RKO (cell line): ENCODE measurements at regions not wholly inside any gene's neighbourhood (a gene's known extent, or its start where the extent isn't known, plus 50 kb on each side); places are given as distances from the start of the nearest gene placed in this dataset.

ENCODE experiments used
- DNase-seq: peaks from one replicate; pipeline ENCODE4 v3.0.0-alpha.2; 2016; ENCODE audit warnings: low spot score

DNA sequence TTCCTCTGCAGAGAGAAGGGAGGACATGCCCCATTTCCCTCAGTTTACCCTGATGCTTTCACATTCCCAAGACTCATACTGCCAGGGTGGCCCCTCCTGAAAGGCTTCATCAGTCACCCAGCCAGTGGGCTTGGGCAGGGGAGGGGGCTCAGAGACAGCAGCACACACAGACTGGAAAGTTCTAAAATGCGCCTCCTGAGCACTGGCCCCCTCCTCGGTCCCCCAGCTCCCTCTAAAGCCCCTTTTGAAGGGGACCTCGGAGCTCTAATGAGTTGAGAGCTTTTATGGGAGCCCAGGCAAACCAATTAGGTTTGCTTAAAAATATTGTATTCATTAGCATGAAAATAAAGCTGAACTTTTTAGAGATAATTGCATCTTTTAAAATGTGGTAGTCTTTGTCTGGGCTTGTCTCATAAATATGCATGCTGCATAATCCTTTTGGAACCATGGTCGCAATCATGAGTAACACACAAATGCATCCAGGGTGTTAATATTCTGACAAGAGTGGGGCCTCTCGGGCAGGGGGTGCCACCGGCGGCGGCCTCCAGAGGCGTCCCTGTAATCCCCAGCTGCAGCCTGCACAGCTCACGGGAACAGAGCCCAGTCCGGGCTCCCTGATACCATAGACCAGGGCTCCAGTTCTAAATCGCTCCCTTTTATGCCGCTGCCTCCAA is 78.5 kb downstream of the RPLP1 start:
- no peak for DNase-seq

DNA sequence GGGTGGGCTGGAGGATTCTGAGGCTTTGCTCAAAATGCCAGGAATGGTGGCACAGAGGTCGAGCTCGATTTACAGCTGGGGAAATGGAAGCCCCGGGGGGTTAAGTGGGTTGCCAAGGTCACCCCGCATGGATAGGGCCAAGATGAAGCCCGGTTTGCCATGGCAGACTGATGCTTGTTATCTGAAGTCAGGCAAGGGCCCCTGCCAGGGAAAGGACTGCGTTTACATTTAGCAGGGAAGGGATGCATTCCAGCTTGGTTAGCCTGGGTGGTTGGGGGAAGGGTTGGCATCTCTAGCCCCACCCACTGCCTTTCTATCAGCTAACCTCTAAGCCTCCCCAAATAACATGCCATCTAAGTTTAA is 79.0 kb downstream of the RPLP1 start:
- no peak for DNase-seq

DNA sequence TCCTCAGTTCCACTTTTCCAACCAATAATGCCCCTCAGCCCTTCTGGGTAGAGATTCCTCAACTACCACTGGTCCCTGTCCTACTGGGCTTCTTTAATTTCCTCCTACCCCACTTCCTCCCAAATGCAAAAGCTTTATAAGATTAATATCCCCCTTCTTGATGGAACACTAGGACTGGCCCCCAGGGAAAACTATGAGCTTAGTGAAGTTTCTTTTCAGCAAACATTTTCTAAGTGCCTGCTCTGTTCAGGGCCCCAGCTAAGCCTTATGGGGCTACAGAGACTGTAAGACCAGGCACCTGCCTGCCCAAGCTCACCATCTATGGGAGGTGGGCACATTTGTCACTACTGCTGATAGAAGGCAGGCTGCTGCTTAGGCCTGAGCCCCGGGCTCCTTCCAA is 79.4 kb downstream of the RPLP1 start:
- DNase-seq = no peak

DNA sequence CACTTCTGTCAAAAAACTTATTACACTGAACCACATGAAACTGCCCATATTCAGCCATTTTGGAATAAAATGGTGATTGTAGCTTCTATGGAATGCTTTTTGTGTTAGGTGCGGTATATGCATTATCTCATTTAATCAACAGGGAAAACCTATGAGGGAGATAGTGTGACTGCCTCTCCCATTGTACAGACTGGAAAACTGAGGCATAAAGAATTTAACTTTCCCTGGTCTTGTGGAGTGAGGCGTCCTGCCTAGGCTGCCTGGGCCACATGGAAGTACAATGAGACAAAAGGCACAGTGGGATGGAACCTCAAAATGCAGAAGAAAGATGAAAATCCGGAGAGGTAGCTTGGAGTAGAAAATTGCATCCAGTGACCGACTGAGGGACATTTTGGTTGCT is 80.2 kb downstream of the RPLP1 start:
- no peak for DNase-seq

DNA sequence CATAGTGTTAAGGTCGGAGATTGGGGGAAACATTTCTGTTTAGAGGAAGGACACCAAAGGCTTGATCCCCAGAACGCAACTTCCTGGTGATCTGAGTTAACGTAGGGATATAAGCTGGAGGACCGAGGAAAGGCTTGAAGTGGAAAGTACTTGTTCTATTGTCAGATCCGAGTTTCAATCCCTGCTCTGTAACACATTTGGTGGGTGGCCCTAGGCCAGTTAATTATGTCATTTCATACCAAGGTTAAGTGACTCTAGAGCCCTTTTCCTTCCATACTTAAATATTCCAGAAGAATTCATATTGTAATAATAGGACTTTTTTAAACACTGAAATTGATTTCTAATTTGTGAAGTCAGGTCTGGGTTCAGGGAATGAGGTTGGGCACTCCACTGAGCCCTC is 80.9 kb downstream of the RPLP1 start:
- DNase-seq = no peak

DNA sequence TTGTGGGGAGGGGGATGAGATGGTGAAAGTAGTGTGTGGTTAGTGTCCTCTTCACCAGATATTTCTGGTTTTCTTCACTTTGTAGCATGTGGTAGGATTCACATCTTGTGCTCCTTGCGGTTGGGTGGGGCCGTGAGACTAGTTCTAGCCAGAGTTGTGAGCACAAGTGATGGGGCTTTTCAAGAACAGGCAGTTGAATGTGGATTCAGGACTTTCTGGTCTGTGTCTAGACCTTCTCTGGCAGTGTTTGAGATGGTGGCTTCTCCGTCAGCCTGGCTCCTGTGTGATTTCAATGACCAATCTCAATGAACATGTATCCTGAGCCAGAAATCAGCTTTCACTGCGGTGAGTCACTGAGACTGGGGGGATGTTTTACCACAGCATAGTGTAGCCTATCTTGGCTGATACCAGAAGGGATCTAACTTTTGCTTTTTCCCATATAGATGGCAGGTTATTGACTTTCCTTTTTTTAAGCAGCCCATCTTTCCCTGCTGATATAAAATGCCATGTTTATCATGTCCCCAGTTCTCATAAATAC is 82.6 kb downstream of the RPLP1 start:
- DNase-seq = peak; percentile 3

DNA sequence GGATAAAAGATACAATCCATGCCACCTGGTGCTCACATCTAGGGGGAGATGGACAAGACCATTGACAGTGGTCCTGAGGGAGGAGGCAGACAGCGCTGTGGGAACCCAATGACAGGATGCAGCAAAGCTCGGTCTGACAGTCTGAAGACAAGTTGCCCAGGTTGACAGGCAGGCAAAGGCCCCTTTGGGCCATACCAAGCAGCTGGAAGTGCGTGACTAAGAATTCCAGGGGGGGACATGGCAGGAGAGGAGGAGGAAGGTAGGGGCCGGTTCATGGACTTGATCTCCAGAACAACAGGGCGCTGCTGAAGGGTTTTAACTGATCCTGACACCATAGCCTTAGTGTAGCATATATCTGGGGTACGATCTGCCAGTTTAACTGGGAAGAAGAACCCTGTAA is 83.4 kb downstream of the RPLP1 start:
- no peak for DNase-seq

DNA sequence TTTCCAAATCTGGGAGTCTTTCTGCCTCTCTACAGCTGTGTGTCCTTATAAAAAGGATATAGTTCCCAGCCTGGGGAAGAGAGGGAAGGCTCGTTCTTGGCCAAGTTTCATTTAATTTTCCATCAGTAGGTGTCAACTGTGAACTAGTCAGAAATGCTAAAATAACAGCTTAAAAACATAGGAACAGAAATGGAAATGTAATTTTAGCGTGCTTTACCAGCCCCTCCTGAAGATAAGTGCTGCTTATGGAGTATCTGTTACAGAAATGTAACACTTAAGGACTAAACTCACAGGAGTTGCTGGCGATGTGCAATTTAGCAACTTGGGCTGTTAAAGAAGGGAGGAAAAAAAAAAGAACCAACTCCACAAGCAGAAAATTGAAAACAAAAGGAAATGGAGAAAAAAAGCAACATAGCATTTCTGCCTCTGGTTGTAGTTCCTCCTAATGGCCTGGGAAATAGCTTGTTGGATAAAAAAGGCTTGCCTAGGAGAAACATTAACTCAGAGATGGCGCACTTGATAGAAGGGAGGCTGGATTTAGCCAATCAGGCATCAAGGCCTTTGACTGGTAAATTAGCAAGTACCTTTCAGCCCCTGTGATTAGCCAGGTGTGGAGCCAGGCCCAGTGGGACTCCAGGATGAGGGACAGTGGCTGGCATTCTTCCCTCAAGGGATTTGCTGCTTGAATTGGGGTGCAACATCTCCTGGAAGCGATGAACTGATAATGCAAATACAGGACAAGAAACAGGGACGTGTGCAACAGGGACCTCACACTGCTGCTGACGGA is 84.3 kb downstream of the RPLP1 start:
- no peak for DNase-seq

DNA sequence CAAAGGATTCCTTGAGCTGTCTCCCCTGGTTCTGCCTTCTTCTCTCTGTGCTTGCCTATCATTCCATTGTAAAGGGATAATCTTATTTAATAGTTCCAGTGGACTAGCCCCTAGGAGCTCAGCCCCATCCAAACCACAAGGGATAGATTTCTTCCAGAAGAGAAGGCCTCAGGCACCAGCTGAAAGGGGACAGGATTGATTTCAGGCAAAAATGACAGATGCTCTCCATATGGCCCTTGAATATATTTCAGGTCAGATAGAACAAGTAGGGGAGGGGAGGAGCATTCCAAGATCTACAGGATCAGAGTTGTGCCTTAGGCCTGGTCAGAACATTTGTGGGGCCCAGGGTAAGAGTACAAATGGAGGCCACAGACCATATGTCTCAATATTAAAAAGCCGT is 85.3 kb downstream of the RPLP1 start:
- no peak for DNase-seq

DNA sequence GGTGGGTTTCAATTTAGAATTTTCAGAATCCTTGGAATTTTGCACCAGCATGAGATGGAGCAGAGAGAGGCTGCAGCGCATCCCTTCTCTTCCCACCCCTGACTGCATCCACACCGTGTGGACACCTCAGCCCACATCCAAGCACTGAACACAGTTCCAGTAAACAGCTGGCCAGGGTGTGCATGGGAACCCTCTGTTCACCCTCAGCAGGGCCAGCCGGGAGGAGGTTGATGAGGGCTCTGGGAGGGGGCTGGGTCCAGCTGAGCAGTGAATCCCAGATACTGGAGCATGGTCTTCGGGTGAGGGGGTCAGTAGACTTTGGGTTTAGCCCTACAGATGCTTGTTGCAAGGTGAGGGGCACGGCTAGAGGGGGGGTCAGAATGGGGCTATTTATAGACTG is 85.8 kb downstream of the RPLP1 start:
- DNase-seq = no peak

DNA sequence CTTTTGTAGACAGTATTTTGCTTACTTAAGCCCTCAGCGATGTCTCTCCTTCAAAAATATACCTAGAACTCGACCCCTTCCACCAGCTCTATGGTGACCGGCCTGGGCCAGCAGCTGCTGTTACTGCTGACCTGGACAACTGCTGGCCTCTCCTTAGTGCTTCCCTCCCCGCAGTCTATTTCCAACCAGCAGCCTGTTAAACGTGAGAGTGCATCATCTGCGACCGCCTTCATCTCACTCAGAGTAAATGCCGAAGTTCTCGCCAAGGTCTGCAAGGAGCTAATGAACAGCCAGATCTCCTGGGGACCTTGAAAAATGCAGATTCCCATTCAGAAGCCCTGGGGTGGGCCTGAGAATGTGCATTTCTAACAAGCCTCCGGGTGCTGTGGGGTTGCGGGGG is 86.7 kb downstream of the RPLP1 start:
- DNase-seq = no peak

DNA sequence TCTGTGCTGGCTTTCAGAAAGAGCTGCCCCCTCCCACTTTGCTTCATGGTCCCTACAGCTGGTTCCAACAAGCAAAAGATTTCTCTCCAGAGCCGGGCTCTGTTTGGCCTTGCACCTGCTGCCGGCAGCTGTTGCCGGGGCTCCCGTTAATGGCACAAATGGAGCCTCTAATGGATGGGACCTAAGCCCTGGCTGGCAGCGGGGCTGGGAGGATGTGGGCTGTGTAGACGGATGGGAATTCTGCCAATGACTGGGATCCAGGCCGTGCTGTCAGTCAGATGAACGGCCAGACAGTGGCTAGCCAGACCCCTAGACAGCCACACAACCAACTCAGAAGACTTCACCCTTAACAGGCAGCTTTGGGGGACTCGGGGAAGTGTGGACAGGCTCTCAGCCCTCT is 88.0 kb downstream of the RPLP1 start:
- DNase-seq = no peak

DNA sequence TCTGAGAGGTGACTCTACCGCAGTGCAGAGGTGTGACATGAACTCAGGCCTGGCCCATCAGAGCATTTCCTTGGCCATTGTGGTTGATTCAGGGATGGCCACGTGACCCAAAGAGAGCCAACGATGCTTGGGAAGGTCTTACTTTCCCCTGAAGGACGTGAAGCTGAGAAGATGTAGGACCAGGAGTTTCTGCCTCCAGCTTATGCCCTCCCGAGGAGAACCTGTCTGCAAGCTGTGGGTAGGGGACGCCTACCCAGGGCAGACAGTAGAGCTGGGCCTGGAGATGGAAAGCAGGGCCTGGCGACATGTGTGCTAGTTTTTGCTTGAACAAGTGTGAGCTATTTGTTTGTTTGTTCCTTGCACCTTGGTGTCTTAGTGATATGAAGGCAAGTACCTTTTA is 89.4 kb downstream of the RPLP1 start:
- DNase-seq = no peak

DNA sequence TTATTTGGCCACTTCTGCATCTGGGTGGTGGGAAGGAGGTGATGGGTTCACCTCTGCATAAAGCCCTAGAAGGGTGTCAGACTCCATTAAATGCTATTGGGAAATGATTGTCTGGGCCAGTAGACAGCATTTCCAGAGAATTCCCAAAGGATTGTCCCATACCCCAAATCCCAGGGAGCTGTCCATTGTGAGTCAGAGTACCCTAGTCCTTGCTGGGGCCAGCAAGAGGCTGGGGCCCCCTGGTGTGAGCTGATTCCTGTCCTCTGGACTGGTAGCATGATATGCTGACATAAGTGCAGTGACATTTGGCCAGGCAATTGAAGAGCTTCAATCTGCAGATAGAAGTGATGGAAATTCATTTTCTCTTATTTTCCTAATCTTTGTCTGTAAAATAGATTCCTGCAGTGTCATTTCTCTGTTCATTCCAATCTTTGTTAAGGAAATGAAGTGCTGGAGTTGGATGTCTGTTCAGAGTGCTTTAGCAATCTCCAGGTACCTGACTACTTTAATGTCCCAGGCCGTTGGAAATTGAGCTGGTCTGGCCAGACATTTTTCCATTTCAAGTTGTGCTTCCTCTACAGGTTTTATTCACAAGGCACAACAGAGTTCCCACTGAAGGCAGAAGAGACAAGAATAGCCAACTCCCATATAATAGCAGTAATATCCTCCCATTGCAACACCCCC is 91.2 kb downstream of the RPLP1 start:
- no peak for DNase-seq

DNA sequence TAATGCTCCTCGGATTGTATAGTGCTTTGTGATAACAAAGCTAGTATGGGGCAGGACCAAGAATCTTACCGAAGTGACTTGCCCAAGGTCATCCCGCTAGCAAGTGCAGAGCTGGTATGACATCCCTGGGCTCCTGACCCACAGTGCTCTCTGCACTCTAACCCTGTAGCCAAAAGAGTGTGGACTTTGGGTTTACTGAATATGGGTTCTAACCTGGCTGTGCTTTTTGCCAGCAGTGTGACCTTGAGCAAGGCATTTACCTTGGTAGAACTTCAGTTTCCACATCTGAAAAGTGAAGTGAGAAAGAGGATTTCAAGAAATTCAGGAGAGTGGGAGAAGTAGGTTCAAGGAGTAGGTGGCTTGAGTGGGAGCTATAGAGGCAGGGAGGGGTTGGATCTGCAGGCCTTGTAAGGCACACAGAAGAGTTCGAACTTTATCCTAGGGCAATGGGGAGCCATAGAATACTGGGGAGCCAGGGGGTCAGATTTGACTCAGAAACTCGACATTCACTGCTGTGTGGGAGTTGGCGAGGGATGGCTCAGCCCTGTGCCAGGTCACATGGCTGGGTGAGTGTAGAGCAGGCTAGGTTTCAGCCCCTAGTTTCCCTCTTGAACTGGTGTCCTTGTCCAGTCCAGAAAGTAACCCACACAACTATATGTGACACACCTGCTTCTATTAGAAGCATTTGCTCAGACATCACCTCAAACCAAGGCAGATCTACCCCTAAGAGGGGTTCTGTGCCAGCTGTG is 91.9 kb downstream of the RPLP1 start:
- DNase-seq = no peak

DNA sequence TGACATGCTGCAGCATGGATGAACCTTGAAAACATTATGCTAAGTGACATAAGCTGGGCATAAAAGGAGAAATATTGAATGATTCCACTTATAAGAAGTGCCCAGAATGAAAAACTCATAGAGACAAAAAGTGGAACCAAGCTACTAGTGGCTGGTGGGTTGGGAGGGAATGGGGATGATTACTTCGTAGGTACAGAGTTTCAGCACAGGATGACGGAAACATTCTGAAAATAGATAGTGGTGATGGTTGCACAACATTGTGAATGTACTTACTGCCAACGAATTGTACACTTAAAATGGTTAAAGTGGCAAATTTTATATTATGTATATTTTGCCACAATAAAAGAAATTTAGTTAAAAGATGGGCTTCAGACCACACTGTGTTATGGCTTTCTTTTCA is 93.6 kb downstream of the RPLP1 start:
- DNase-seq = no peak

DNA sequence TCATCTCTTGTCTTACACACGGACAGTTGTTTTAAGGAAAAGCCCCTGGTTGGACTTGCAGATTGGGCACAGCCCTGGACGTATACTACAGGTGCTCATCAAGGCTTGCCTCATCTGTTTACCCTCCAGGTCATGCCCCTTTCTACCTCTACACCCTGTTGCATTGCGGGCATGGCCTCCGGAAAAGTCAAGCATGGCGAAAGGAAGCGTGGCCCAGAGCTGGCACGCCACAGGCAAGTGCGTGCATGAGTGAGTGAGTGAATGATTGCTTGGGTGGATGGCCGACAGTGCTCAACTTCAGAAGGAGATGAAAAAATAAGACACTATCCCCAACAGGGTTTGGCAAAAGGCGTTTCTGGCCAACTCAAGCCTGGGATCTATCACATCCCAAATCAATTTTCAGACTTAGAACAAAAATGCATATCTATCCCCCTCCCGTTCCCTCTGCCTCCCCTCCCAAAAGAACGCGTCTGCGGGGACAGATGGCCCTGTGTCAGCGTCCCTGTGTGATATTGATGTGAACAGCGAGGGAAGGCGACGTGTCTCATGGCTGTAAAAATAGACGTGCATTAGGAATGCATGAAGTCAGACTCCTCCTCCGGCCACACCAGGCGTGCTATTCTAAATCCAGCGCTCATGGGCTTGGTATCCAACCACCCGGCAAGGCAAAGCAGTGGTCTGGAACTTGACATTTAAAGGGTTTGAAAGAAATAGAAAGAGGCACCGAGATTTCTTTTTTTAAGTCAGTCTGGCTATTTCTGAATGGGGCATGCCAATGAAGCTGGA is 96.0 kb downstream of the RPLP1 start:
- DNase-seq = no peak

DNA sequence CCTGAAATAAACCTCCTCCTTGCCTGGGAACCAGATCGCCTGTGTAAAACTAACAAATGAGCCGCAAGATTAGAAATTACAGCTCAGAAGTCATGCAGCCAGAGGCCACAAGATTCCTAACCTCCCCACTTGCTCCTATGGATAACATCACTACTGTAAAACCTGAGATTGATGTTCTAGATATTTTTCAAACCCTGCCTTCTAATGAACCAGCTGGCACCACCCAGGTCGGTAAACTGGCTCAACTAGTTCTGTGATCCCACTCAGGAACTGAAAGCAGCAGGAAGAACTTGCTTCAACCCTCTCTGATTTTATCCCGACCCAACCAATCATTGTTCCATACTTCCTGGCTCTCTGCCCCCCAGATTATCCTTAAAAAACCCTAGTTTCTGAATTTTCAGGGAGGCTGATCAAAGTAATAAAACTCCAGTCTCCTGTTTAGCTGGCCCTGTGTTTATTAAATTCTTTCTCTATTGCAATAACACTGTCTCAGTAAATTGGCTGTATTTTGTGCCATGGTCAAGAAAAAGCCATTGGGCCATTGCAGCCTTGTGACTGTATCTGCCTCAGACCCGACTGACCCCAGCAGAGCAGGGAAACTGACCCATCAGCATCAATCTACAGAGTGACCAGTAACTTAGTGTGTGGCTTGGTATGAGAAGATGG is 98.9 kb downstream of the RPLP1 start:
- DNase-seq = no peak

DNA sequence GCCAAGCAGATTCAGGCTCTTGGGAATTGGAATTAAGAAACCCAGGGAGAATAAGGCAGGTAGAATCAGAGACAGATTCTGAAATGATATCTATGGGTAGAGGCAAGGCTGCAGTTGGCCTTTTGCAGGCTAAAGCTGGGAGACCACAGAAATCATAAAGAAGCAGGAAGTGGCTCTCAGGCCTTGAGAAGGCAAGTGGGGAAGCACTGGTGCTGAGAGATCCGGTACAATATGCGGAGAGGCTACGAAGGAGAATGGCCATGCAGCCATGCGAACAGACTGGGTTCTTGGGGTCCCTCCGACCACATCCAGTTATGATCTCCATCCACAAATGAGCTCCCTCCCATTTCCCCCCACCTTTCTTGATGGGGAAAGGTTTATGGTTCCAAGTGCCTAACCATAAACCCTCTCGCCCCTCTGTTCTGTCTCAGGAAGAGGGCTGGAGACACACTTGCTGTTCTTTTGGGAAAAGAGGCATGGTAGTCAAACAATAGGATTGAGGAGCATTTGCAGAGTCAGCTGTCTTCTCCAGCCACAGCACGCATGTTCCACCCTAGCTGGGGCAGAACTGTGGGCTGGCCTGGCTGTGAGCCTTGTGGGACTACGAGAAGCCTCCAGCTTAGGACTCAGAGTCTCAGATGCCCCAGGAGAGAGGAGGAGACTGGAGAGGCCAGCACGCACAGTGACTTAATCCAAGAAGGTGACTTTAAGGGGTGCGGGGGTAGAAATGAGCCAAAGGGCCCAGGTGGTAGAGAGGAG is 99.6 kb downstream of the RPLP1 start:
- DNase-seq = no peak

DNA sequence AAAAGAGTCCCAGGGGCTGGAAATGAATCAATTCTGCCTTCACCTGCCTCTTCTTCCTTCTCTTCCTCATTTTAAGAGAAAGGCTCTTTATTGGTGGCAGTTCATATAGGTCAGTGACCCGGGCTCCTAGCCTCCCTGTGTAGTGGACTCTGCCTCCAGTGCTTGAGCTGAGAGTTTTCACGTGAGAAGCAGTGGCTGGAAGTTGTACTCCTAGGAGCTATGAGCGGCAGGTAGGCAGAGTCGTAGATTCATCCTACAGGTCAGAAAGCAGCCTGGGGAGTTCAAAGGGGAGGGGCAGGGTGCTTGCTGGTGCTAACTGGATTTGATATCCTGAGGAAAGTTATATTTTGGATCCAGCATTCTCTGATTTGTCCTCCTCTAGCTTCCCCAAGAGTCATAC is 101.1 kb downstream of the RPLP1 start:
- no peak for DNase-seq
